Activated CD4-positive, alpha-beta T cell treated with anti-CD3 and anti-CD28 coated beads, Interleukin-2, amount 50 U/mL, for 16 hours (primary cell): ENCODE measurements at regions not wholly inside any gene's neighbourhood (a gene's known extent, or its start where the extent isn't known, plus 50 kb on each side); places are given as distances from the start of the nearest gene placed in this dataset.
"Not testable (repeated sequence)": the region's sequence is repeated elsewhere in the genome, so short reads cannot be mapped to it uniquely, and the experiment has no call there.

Experiments used
- DNase-seq: peaks from one replicate; pipeline ENCODE4 v3.0.0-alpha.2; 2020

- no peak for DNase-seq
Measured at GRCh38 chr2:36302911-36303310, 52.7 kb upstream of the CRIM1 start.

- DNase-seq: no peak
Measured at GRCh38 chr2:36301843-36302242, 53.7 kb upstream of the CRIM1 start.

GRCh38 chr2:36300697-36301096 is 54.9 kb upstream of the CRIM1 start:
- no peak for DNase-seq

GRCh38 chr2:36296798-36297197 is 58.8 kb upstream of the CRIM1 start:
- DNase-seq: no peak

GRCh38 chr2:36294316-36294721 is 61.3 kb upstream of the CRIM1 start:
- DNase-seq: peak; percentile 47

GRCh38 chr2:36290306-36290856 is 65.2 kb upstream of the CRIM1 start:
- DNase-seq: no peak

- no peak for DNase-seq
Measured at GRCh38 chr2:36289731-36290130, 65.8 kb upstream of the CRIM1 start.

- no peak for DNase-seq
Measured at GRCh38 chr2:36287363-36288275, 68.0 kb upstream of the CRIM1 start.

- not testable (repeated sequence) for DNase-seq
Measured at GRCh38 chr2:36279506-36279905, 76.1 kb upstream of the CRIM1 start.

GRCh38 chr2:36277881-36278523 is 77.6 kb upstream of the CRIM1 start:
- no peak for DNase-seq

GRCh38 chr2:36277146-36277808 is 78.3 kb upstream of the CRIM1 start:
- peak; percentile 67 for DNase-seq

GRCh38 chr2:36271266-36271665 is 84.3 kb upstream of the CRIM1 start:
- DNase-seq: no peak

GRCh38 chr2:36270758-36271157 is 84.8 kb upstream of the CRIM1 start:
- no peak for DNase-seq

GRCh38 chr2:36267194-36267593 is 88.4 kb upstream of the CRIM1 start:
- no peak for DNase-seq

GRCh38 chr2:36266536-36267121 is 88.9 kb upstream of the CRIM1 start:
- DNase-seq: peak; percentile 2

GRCh38 chr2:36262581-36262980 is 93.0 kb upstream of the CRIM1 start:
- DNase-seq: no peak

GRCh38 chr2:36255863-36256262 is 99.7 kb upstream of the CRIM1 start:
- no peak for DNase-seq

GRCh38 chr2:36253086-36253485 is 102.5 kb upstream of the CRIM1 start:
- no peak for DNase-seq

- peak; percentile 84 for DNase-seq
Measured at GRCh38 chr2:36246320-36246990, 109.1 kb upstream of the CRIM1 start.

- DNase-seq: no peak
Measured at GRCh38 chr2:36245651-36246050, 109.9 kb upstream of the CRIM1 start.

GRCh38 chr2:36238106-36238505 is 117.5 kb upstream of the CRIM1 start:
- DNase-seq: no peak

GRCh38 chr2:36235882-36236281 is 119.7 kb upstream of the CRIM1 start:
- no peak for DNase-seq
